Esophagus squamous epithelium (tissue), 5 donors: ENCODE measurements at regions not wholly inside any gene's neighbourhood (a gene's known extent, or its start where the extent isn't known, plus 50 kb on each side); places are given as distances from the start of the nearest gene placed in this dataset.

ENCODE experiments used
- DNase-seq: peaks from one replicate; lab custom pipeline; 2025; lab: John Stamatoyannopoulos, UW
- H3K27ac ChIP-seq, 4 donors: fragments of 200-600 bp; sonication (generic); one replicate each; pipeline ENCODE4 v1.5.1; 2016 to 2019; ENCODE audit warnings: mild to moderate bottlenecking in 1 of 4
- H3K27me3 ChIP-seq, 4 donors: fragments of 200-600 bp; sonication (generic); 1 replicate in 3 of 4; 2 replicates in 1 of 4; pipeline versions ENCODE4 v1.5.1 to v1.6.0; 2017 to 2021; ENCODE audit warnings: antibody characterized with exemption in 1 of 4
- H3K36me3 ChIP-seq, 3 donors: fragments of 200-600 bp; sonication (generic); one replicate each; pipeline ENCODE4 v1.5.1; 2016 to 2019
- H3K4me1 ChIP-seq, 3 donors: fragments of 200-600 bp; sonication (generic); one replicate each; pipeline ENCODE4 v1.5.1; 2017 to 2019
- H3K4me3 ChIP-seq, 4 donors: fragments of 200-600 bp; sonication (generic); 1 replicate in 3 of 4; 2 replicates in 1 of 4; pipeline ENCODE4 v1.5.1; 2016 to 2019; ENCODE audit warnings: mild to moderate bottlenecking in 2 of 4, moderate library complexity in 1 of 4
- H3K9me3 ChIP-seq, 3 donors: fragments of 200-600 bp; sonication (generic); one replicate each; pipeline ENCODE4 v1.5.1; 2016 to 2019
- CTCF ChIP-seq, 6 experiments: fragments of 450-650 bp in 4 of 6; fragments of 200-600 bp in 2 of 6; sonication (generic) in 2 of 6; IDR thresholded peaks; one replicate each; pipeline ENCODE4 v1.5.1; 2016 to 2019; ENCODE audit warnings: antibody characterized with exemption in 6 of 6, mild to moderate bottlenecking in 4 of 6, moderate library complexity in 4 of 6
- POLR2A ChIP-seq, 4 donors: fragments of 450-650 bp; IDR thresholded peaks; one replicate each; pipeline ENCODE4 v1.6.1; 2017; ENCODE audit warnings: antibody characterized with exemption in 4 of 4, mild to moderate bottlenecking in 4 of 4, moderate library complexity in 3 of 4
- WGBS, 2 donors: methylation state at CpG; one replicate each; pipeline ENCODE4 v1.1.5; 2018; 5-methylcytosine and 5-hydroxymethylcytosine counted together
- intact Hi-C: fragments of 100-400 bp; cut with DNase I; formaldehyde crosslinking; loops from one replicate; pipeline ENCODE4 v1.15.0; 2022
- donor health status: DM: yes; HTN: yes; CAD: no.

GRCh38 chr15:96807361-96807760 is 476.9 kb downstream of the NR2F2 start:
- H3K9me3 ChIP-seq: no peaks in the 10 kb centered on the region
- WGBS, 2 donors: 52 to 60% methylated on average over 2 to 3 of the region's 4 CpGs
- H3K27ac ChIP-seq: no peak overlapping the region
- TF ChIP-seq CTCF (IDR thresholded peaks at IDR 0.05) (no peak), POLR2A (IDR thresholded peaks at IDR 0.05) (no peak)
- intact Hi-C loops: no loop called here
- no peaks in the 10 kb centered on the region for H3K36me3 ChIP-seq
- H3K4me3 ChIP-seq: no peak overlapping the region
- no peak for DNase-seq
- no peaks in the 10 kb centered on the region for H3K4me1 ChIP-seq
- no peaks in the 10 kb centered on the region for H3K27me3 ChIP-seq

GRCh38 chr15:96817900-96818299 is 487.4 kb downstream of the NR2F2 start:
- H3K27ac ChIP-seq: no peak overlapping the region
- H3K27me3 ChIP-seq: no peaks in the 10 kb centered on the region
- no peak for TF ChIP-seq CTCF (IDR thresholded peaks at IDR 0.05)
- H3K4me1 ChIP-seq: no peaks in the 10 kb centered on the region
- no peaks in the 10 kb centered on the region for H3K9me3 ChIP-seq
- DNase-seq: no peak
- intact Hi-C loops: no loop called here
- 83 to 84% methylated on average over 2 of the region's 2 CpGs for WGBS, 2 donors
- no peaks in the 10 kb centered on the region for H3K36me3 ChIP-seq
- H3K4me3 ChIP-seq: no peak overlapping the region

- Histone ChIP-seq H3K4me3 (no peak overlapping the region), H3K36me3 (no peaks in the 10 kb centered on the region), H3K27me3 (no peaks in the 10 kb centered on the region), H3K4me1 (no peaks in the 10 kb centered on the region), H3K27ac (no peak overlapping the region), H3K9me3 (no peaks in the 10 kb centered on the region)
- intact Hi-C loops: no loop called here
- TF ChIP-seq POLR2A (IDR thresholded peaks at IDR 0.05): no peak
- TF ChIP-seq CTCF (IDR thresholded peaks at IDR 0.05): no peak
- WGBS, 2 donors: 48 to 79% methylated on average over 4 of the region's 4 CpGs
- DNase-seq: no peak
Observed at GRCh38 chr15:96818861-96819260, 488.4 kb downstream of the NR2F2 start.

GRCh38 chr15:96827981-96828380 is 497.5 kb downstream of the NR2F2 start:
- no peak overlapping the region for H3K27ac ChIP-seq
- intact Hi-C loops: no loop called here
- no peak overlapping the region for H3K4me3 ChIP-seq
- no peak for DNase-seq
- H3K36me3 ChIP-seq: no peaks in the 10 kb centered on the region
- no peaks in the 10 kb centered on the region for H3K9me3 ChIP-seq
- no peaks in the 10 kb centered on the region for H3K27me3 ChIP-seq
- no peak for TF ChIP-seq POLR2A (IDR thresholded peaks at IDR 0.05)
- TF ChIP-seq CTCF (IDR thresholded peaks at IDR 0.05): no peak
- WGBS, 2 donors: 72 to 73% methylated on average over 8 of the region's 8 CpGs
- no peaks in the 10 kb centered on the region for H3K4me1 ChIP-seq

- no peak for DNase-seq
- 68 to 81% methylated on average over 13 to 14 of the region's 14 CpGs for WGBS, 2 donors
- no peak for TF ChIP-seq CTCF (IDR thresholded peaks at IDR 0.05)
- Histone ChIP-seq H3K4me3 (no peak overlapping the region), H3K4me1 (no peaks in the 10 kb centered on the region), H3K9me3 (peaks cover 0 to 5% (median 4%) of the 10 kb centered on the region in 3 donors), H3K36me3 (no peaks in the 10 kb centered on the region), H3K27me3 (no peaks in the 10 kb centered on the region), H3K27ac (no peak overlapping the region)
- intact Hi-C loops: no loop called here
Observed at GRCh38 chr15:96837241-96837970, 506.9 kb downstream of the NR2F2 start.
